GM12878 (cell line): ENCODE measurements at regions not wholly inside any gene's neighbourhood (a gene's known extent, or its start where the extent isn't known, plus 50 kb on each side); places are given as distances from the start of the nearest gene placed in this dataset.

Experiments used
- ATAC-seq: fragments of 200-7000 bp; cut with Tn5 transposase; 3 replicates; pipeline ENCODE4 v1.9.1; 2020; ENCODE audit warnings: mild to moderate bottlenecking, moderate library complexity
- BruUV-seq: library from RNA; stranded (reverse); fragments of 400-500 nt; replicated peaks from 2 replicates; lab custom pipeline; 2021; lab: Mats Ljungman, UMichigan
- CTCF ChIA-PET: fragments of 300-600 bp; sonication (Branson Sonifier 250); formaldehyde crosslinking; extraction: SDS; loops from one replicate; lab custom pipeline; 2021; ENCODE audit warnings: inconsistent platforms; lab: Yijun Ruan, JAX
- POLR2A ChIA-PET: fragments of 350-600 bp; formaldehyde crosslinking; extraction: SDS; loops from one replicate; lab custom pipeline; 2021; ENCODE audit warnings: inconsistent platforms; lab: Charles Lee
- RAD21 ChIA-PET: fragments of 300-600 bp; sonication (Branson Sonifier 250); formaldehyde crosslinking; loops from one replicate; lab custom pipeline; 2023; ENCODE audit warnings: antibody characterized with exemption; ENCODE audit not compliant: unreplicated experiment; lab: Charles Lee
- SMC1A ChIA-PET: fragments of 300-600 bp; sonication (Branson Sonifier 250); formaldehyde crosslinking; loops from one replicate; lab custom pipeline; 2023; ENCODE audit not compliant: unreplicated experiment, uncharacterized antibody; lab: Charles Lee
- DNase-seq: peaks from one replicate; pipeline ENCODE4 v3.0.0-alpha.2; 2011; ENCODE audit warnings: low read depth, low spot score
- FAIRE-seq: peaks from 3 replicates; lab custom pipeline; 2011; peaks lifted over from hg19 to GRCh38; lab: Jason Lieb, UNC
- H2AFZ ChIP-seq: 2 replicates; pipeline ENCODE4 v1.6.0; 2011; ENCODE audit warnings: low read depth, low read length, control low read depth; ENCODE audit not compliant: control insufficient read depth
- H3K27ac ChIP-seq: 2 replicates; pipeline ENCODE4 v1.5.1; 2011; ENCODE audit warnings: control low read depth; ENCODE audit not compliant: control insufficient read depth, insufficient read depth
- H3K27me3 ChIP-seq, 2 experiments: replicated peaks in 1 of 2; 2 replicates each; pipeline versions ENCODE4 v1.6.0 to v1.6.1; 2011; ENCODE audit warnings: low read length in 1 of 2; ENCODE audit not compliant: control insufficient read depth in 2 of 2, insufficient read depth in 2 of 2
- H3K36me3 ChIP-seq, 2 experiments: 2 replicates each; pipeline ENCODE4 v1.5.1; 2011; ENCODE audit warnings: low read length in 1 of 2; ENCODE audit not compliant: control insufficient read depth in 2 of 2, insufficient read depth in 2 of 2
- H3K4me1 ChIP-seq: 2 replicates; pipeline ENCODE4 v1.6.1; 2011; ENCODE audit warnings: mild to moderate bottlenecking, low read length, moderate library complexity, mixed read lengths; ENCODE audit not compliant: control insufficient read depth, insufficient read depth
- H3K4me2 ChIP-seq: 2 replicates; pipeline ENCODE4 v1.6.0; 2011; ENCODE audit warnings: control low read depth; ENCODE audit not compliant: control insufficient read depth, insufficient read depth
- H3K4me3 ChIP-seq: fragments of 200-600 bp; sonication (generic); 2 replicates; pipeline ENCODE4 v1.5.1; 2016
- H3K79me2 ChIP-seq: 2 replicates; pipeline ENCODE4 v1.6.0; 2011; ENCODE audit warnings: low read length; ENCODE audit not compliant: control insufficient read depth, insufficient read depth
- H3K9ac ChIP-seq: 2 replicates; pipeline ENCODE4 v1.8.0; 2011; ENCODE audit warnings: low read length, control low read depth, mixed read lengths; ENCODE audit not compliant: control insufficient read depth, insufficient read depth
- H3K9me3 ChIP-seq: replicated peaks from 3 replicates; pipeline ENCODE4 v1.5.1; 2011; ENCODE audit warnings: mild to moderate bottlenecking, low read length; ENCODE audit not compliant: control insufficient read depth, insufficient read depth
- H4K20me1 ChIP-seq: 2 replicates; pipeline ENCODE4 v1.6.0; 2011; ENCODE audit not compliant: control insufficient read depth, insufficient read depth
- BMI1 ChIP-seq: fragments of 450-650 bp; IDR thresholded peaks from 2 replicates; pipeline ENCODE4 v1.6.1; 2016; ENCODE audit warnings: mild to moderate bottlenecking, moderate library complexity, borderline replicate concordance
- MYB ChIP-seq: fragments of 150-350 bp; IDR thresholded peaks from 2 replicates; pipeline ENCODE4 v1.6.1; 2014; ENCODE audit warnings: mild to moderate bottlenecking, low read depth, low read length, borderline replicate concordance
- NFYA ChIP-seq: IDR thresholded peaks from 2 replicates; pipeline ENCODE4 v1.6.1; 2011; ENCODE audit warnings: low read depth, mild to moderate bottlenecking, low read length, improper control_type of control experiment, borderline replicate concordance
- NKRF ChIP-seq: fragments of 450-650 bp; conservative IDR thresholded peaks from 2 replicates; pipeline ENCODE4 v1.6.1; 2017; ENCODE audit warnings: mild to moderate bottlenecking, moderate library complexity
- RB1 ChIP-seq: fragments of 450-650 bp; formaldehyde crosslinking; IDR thresholded peaks from 2 replicates; pipeline ENCODE4 v1.6.1; 2017; ENCODE audit warnings: mild to moderate bottlenecking, borderline replicate concordance
- SKIL ChIP-seq: fragments of 450-650 bp; IDR thresholded peaks from 2 replicates; pipeline ENCODE4 v1.6.1; 2017; ENCODE audit warnings: mild to moderate bottlenecking, low read depth, inconsistent platforms; ENCODE audit not compliant: poor library complexity, severe bottlenecking
- YBX1 ChIP-seq: fragments of 450-650 bp; IDR thresholded peaks from 2 replicates; pipeline ENCODE4 v1.6.1; 2016; ENCODE audit warnings: antibody characterized with exemption
- ZBTB40 ChIP-seq: fragments of 450-650 bp; IDR thresholded peaks from 2 replicates; pipeline ENCODE4 v1.6.1; 2016; ENCODE audit warnings: mild to moderate bottlenecking, moderate library complexity, borderline replicate concordance
- WGBS: methylation state at CpG from one replicate; pipeline ENCODE4 v1.1.6; 2016; ENCODE audit warnings: low lambda C conversion rate; ENCODE audit not compliant: insufficient replicate concordance, insufficient coverage; ENCODE audit errors: missing lambda C conversion rate; 5-methylcytosine and 5-hydroxymethylcytosine counted together
- in situ Hi-C: fragments of 300-500 bp; cut with MboI; formaldehyde crosslinking; loops from 9 replicates; pipeline ENCODE4 v1.14.3; 2018; ENCODE audit warnings: mixed read lengths
- intact Hi-C: fragments of 100-400 bp; cut with micrococcal nuclease; formaldehyde crosslinking; loops from one replicate; pipeline ENCODE4 v1.14.2; 2022; ENCODE audit not compliant: unreplicated experiment
- TF ChIP-seq, protein P1 (sequence below): IDR thresholded peaks from 2 replicates; pipeline ENCODE4 v1.6.1; 2012; ENCODE audit warnings: low read length, inconsistent platforms

DNA sequence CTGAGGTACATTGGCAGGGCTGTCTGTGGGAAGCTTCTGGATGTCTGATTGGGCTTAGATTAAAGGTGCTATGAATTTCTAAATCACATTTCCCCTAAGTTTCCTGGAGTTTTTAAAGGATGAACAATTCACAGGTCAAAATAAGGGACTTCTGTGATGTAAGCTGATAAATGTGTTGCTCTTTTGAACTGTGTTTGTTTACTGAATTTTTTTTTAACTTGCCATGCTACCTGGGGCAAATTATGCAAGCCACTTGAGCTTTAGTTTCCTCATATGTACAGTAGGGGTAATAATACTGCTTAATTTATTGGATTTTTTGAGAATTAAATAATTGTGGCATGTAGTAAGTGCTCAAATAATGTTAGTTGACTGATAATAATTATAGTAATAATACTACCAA lies 52.8 kb upstream of the CCDC91 start (continued):
- TF ChIP-seq, protein P1, sequence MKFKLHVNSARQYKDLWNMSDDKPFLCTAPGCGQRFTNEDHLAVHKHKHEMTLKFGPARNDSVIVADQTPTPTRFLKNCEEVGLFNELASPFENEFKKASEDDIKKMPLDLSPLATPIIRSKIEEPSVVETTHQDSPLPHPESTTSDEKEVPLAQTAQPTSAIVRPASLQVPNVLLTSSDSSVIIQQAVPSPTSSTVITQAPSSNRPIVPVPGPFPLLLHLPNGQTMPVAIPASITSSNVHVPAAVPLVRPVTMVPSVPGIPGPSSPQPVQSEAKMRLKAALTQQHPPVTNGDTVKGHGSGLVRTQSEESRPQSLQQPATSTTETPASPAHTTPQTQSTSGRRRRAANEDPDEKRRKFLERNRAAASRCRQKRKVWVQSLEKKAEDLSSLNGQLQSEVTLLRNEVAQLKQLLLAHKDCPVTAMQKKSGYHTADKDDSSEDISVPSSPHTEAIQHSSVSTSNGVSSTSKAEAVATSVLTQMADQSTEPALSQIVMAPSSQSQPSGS, result no peak
- no peak for TF ChIP-seq SKIL

DNA sequence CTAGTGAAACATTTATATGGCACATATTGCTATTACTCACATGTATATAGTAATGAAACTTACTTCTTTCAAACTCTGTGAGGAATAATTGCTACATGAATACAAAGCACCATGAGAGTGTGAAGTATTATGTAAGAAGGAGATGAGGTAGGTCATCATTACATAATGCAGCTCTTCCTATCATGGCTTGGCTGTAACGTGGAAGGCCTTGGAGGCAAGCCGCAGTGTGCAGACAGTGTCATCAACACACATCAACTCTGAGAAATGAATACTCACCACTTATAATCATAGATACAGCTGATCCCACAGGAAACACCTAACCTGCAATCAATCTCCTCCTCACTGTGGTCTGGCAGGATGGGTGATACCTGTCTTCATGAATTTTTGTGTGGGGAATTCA lies 49.9 kb upstream of the CCDC91 start:
- H3K27ac ChIP-seq, result no peak overlapping the region
- in situ Hi-C loops, result no loop called here
- intact Hi-C loops, result no loop called here
- ChIA-PET SMC1A (interaction anchor here (0.8 kb wide), 1 partner anchor 27 kb away, joined by 3 read pairs; no protein-coding TSS in a partner anchor), RAD21 (no interaction called here), CTCF (interaction anchor here (0.7 kb wide), 1 partner anchor 898 kb away, joined by 3 read pairs; no protein-coding TSS in a partner anchor), POLR2A (no interaction called here)
- ATAC-seq (no peak), FAIRE-seq (no peak), DNase-seq (no peak)
- no TSS peak for BruUV-seq
- H3K79me2 ChIP-seq, result no peaks in the 10 kb centered on the region
- H3K4me1 ChIP-seq, result no peaks in the 10 kb centered on the region
- no peaks in the 10 kb centered on the region for H4K20me1 ChIP-seq
- H3K27me3 ChIP-seq, result no peaks in the 10 kb centered on the region
- H3K36me3 ChIP-seq, result no peaks in the 10 kb centered on the region
- H3K4me3 ChIP-seq, result no peak overlapping the region
- no peak overlapping the region for H3K4me2 ChIP-seq
- 64% methylated on average over 2 of the region's 2 CpGs for WGBS
- no peak overlapping the region for H3K9ac ChIP-seq
- no peaks in the 10 kb centered on the region for H3K9me3 ChIP-seq
- H2AFZ ChIP-seq, result no peak overlapping the region
- TF ChIP-seq NFYA, result no peak
- TF ChIP-seq MYB, result no peak
- no peak for TF ChIP-seq RB1
- TF ChIP-seq ZBTB40, result no peak
- no peak for TF ChIP-seq YBX1
- TF ChIP-seq BMI1, result no peak
- no peak for TF ChIP-seq NKRF
